Activated T-cell treated with anti-CD3 and anti-CD28 coated beads, Interleukin-2, amount 50 U/mL, for 4 hours (primary cell): ENCODE measurements at regions not wholly inside any gene's neighbourhood (a gene's known extent, or its start where the extent isn't known, plus 50 kb on each side); places are given as distances from the start of the nearest gene placed in this dataset.

Experiments
- ATAC-seq, 2 donors: fragments of 200-7000 bp; cut with Tn5 transposase; one replicate each; pipeline ENCODE4 v1.10.0; 2021
- DNase-seq: peaks from one replicate; pipeline ENCODE4 v3.0.0-alpha.2; 2020
- H3K27me3 Mint-ChIP-seq: one replicate; pipeline ENCODE4 v1.8.0; 2021; ENCODE audit warnings: low read depth, mixed read lengths
- H3K36me3 Mint-ChIP-seq: one replicate; pipeline ENCODE4 v1.8.0; 2022; ENCODE audit warnings: mixed read lengths; ENCODE audit not compliant: insufficient read depth
- H3K4me1 Mint-ChIP-seq: one replicate; pipeline ENCODE4 v1.8.0; 2021; ENCODE audit warnings: low read depth, mixed read lengths
- H3K4me3 Mint-ChIP-seq: one replicate; pipeline ENCODE4 v1.8.0; 2021; ENCODE audit warnings: mild to moderate bottlenecking, moderate library complexity, mixed read lengths
- H3K9me3 Mint-ChIP-seq: one replicate; pipeline ENCODE4 v1.8.0; 2021; ENCODE audit warnings: mixed read lengths

DNA sequence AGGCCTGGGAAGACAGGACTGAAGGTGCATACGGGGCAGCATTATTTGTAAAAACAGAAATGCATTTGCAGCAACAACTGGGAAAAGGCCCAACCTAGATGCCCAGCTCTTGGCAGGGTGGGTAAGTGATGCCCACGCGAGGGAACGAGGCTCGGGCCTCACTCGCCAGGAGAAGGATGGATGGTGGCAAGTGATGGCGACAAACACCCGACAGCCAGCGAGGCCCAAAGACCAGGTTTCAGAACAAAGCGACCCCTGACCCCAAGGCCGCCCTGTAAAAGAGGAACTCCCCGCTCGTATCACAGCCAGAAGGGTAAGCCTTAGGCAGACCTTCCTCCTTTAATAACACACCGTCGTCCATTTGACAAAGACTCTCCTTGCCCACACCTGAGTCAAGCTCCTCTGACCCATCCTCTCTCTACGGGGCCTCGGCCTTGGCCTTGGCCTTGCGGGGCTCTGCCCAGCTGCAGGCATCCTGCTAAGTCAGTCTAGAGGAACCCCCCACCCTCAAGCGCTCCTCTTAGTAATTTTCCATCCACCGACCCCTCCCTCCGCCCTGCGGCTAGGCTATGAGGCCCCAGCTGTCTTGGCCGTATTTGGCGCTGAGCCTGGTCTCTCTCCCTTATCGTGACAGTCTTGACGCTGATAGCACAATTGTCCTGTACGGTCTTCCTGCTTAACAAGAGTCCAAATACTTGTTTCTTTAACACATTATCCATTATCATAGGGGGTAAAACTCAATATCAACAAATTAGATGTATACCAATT is 80.2 kb downstream of the NCOR2 start:
- H3K4me1 Mint-ChIP-seq, result peaks cover 11% of the 10 kb centered on the region
- DNase-seq (no peak), ATAC-seq (no peak)
- H3K4me3 Mint-ChIP-seq, result no peak overlapping the region
- H3K9me3 Mint-ChIP-seq, result no peaks in the 10 kb centered on the region
- H3K27me3 Mint-ChIP-seq, result no peaks in the 10 kb centered on the region
- peaks cover 16% of the 10 kb centered on the region for H3K36me3 Mint-ChIP-seq

DNA sequence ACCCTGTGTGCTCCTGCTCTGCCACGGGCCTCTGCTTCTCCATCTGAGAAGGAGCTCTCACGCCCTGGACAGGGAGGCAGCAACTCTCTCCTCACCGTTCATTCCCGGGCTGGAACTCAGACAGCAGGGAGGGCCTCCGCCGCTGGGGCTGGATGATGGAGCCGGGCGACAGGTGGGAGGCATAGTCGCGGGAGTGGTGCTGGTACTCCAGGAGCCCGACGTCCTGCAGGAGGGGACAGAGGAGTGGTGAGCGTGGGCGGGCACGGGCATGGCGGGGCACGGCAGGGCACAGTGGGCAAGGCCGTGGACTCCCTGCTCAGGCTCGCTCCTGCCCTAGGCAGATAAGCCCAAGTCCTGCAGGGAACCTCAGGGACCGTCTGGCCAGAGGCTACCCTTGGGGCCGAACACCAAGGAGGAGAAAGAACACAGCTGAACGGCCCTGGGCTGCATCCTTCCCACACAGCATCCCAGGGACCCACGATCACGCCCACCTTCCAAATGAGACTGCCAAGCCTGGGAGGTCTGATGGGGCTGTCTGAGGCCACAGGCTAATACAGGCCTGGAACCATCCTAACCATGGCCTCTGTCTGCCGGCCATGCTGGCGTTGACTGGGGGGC is 81.0 kb downstream of the NCOR2 start:
- Mint-ChIP-seq H3K4me1 (peaks cover 13% of the 10 kb centered on the region), H3K9me3 (no peaks in the 10 kb centered on the region), H3K4me3 (no peak overlapping the region), H3K36me3 (peaks cover 21% of the 10 kb centered on the region), H3K27me3 (no peaks in the 10 kb centered on the region)
- ATAC-seq, result no peak
- DNase-seq, result no peak

DNA sequence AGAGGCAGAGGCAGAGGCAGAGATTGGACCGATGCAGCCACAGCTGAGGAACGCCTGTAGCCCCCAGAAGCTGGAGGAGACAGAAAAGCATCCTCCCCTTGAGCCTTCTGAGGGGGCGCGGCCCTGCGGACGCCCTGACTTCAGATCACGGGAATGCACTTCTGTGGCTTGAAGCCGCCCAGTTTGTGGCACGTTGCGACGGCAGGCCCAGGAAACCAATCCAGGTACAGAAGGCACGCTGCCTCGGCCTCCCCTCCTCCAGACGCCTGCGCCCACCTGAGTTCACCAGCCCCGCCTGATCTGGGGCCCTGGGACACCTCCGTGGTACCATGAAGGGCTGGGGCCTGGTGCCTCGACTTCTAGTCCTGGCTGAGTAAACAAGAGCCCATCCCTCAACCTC is 82.0 kb downstream of the NCOR2 start:
- Mint-ChIP-seq H3K27me3 (no peaks in the 10 kb centered on the region), H3K9me3 (no peaks in the 10 kb centered on the region), H3K4me1 (peaks cover 16% of the 10 kb centered on the region), H3K4me3 (no peak overlapping the region), H3K36me3 (peaks cover 20% of the 10 kb centered on the region)
- ATAC-seq (no peak), DNase-seq (no peak)

DNA sequence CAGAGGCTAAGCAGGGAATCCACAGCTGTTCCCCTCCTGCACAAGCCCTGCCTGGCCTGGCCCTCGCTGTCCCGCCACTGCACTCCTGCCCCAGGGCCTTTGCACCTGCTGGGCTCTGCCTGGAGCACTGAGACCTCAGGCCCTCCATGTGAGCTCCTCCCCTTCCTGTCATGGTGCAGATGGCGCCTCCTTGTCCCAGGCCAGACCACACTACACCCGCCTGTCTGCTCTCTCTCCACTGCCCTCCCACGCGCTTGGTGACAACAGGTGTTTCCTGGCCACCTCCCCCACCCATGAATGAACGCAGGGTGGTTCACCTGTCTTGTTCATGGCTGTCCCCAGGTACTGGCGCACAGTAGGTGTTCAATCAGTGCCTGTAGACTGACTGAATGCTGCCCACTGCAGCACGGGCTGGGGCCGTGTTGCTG is 82.9 kb downstream of the NCOR2 start:
- Mint-ChIP-seq H3K4me1 (peaks cover 19% of the 10 kb centered on the region), H3K27me3 (no peaks in the 10 kb centered on the region), H3K36me3 (peaks cover 20% of the 10 kb centered on the region), H3K9me3 (no peaks in the 10 kb centered on the region), H3K4me3 (no peak overlapping the region)
- DNase-seq, result no peak
- no peak for ATAC-seq

DNA sequence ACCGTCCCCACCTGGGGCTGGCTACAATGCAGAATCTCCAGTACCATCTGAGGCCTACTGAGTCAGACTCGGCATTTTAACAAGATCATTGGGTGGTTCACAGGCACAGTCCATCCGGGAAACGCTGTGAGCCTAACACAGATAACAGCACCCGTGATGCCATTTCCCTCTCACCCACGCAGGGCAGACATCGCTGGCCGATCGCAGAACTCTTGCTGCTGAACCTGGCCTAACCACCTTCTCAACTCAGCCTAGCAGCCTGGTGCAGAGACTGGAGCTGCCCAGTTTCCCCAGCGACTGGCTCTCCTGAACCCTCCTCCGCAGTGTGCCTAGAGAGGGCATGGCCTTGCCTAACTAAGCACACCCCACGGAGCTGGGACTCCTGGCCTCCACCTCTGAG is 83.3 kb downstream of the NCOR2 start:
- ATAC-seq (no peak), DNase-seq (no peak)
- peaks cover 23% of the 10 kb centered on the region for H3K4me1 Mint-ChIP-seq
- no peak overlapping the region for H3K4me3 Mint-ChIP-seq
- no peaks in the 10 kb centered on the region for H3K9me3 Mint-ChIP-seq
- peaks cover 22% of the 10 kb centered on the region for H3K36me3 Mint-ChIP-seq
- no peaks in the 10 kb centered on the region for H3K27me3 Mint-ChIP-seq

DNA sequence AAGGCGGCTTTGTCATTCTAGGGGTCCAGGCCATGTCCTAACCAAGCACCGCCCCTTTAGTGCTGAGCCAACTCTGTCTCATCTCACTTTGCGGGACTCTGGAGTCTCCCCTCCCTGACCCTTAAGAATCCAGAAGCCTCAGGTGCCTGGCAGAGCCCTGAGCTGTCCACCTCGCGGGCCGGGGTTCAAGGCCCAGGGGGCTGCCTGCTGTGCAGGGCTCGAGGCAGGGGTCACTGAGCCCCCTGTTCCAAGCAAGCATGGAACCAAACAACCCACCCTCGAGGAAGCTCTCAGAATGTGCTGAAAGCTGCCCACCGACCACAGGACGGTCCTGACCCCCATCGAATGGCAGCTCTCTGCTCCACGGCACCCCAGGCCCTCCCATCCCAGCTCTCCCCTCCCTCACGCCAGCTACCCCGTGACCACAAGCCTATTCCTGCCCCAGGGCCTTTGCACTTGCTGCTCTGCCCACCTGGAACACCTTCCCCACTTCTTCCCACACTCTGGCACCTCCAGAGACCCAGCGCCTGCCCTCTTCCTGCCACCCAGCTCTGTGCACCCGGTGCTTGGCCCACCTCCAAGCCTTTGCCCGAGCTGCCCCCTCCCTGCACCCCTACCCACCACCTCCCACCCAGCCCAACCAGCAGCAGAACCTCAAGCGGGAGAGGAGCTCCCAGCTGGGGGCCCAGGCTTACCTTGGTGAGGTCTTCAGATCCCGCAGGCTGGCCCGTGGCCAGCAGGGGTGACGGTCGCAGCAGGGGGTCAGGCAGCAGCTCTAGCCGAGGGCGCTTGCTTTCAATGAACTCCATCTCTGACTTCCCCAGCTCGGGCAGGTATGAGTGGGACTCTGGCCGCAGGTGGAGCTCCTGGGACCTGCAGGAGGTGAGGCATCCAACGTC is 84.3 kb downstream of the NCOR2 start:
- no peak overlapping the region for H3K4me3 Mint-ChIP-seq
- H3K4me1 Mint-ChIP-seq, result peaks cover 29% of the 10 kb centered on the region
- peaks cover 27% of the 10 kb centered on the region for H3K36me3 Mint-ChIP-seq
- no peaks in the 10 kb centered on the region for H3K27me3 Mint-ChIP-seq
- no peaks in the 10 kb centered on the region for H3K9me3 Mint-ChIP-seq
- no peak for DNase-seq
- ATAC-seq, result no peak

DNA sequence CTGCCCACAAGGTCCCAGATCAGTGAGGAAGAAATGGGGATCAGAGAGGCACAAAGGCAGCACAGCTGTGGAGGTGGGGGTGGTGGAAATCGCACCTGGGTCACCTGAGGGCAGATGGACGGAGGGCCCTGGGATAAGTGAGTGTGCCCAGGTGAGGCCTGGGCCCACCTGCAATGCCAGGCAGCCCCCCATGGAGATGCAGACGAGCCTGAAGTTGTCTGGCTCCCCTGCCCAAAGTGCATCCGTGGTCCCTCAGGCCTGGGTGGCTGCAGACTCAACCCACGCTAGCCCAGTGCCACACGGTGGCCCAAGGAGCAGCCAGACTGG is 84.9 kb downstream of the NCOR2 start:
- no peak overlapping the region for H3K4me3 Mint-ChIP-seq
- DNase-seq (no peak), ATAC-seq (no peak)
- no peaks in the 10 kb centered on the region for H3K9me3 Mint-ChIP-seq
- H3K36me3 Mint-ChIP-seq, result peaks cover 28% of the 10 kb centered on the region
- H3K4me1 Mint-ChIP-seq, result peaks cover 29% of the 10 kb centered on the region
- no peaks in the 10 kb centered on the region for H3K27me3 Mint-ChIP-seq

DNA sequence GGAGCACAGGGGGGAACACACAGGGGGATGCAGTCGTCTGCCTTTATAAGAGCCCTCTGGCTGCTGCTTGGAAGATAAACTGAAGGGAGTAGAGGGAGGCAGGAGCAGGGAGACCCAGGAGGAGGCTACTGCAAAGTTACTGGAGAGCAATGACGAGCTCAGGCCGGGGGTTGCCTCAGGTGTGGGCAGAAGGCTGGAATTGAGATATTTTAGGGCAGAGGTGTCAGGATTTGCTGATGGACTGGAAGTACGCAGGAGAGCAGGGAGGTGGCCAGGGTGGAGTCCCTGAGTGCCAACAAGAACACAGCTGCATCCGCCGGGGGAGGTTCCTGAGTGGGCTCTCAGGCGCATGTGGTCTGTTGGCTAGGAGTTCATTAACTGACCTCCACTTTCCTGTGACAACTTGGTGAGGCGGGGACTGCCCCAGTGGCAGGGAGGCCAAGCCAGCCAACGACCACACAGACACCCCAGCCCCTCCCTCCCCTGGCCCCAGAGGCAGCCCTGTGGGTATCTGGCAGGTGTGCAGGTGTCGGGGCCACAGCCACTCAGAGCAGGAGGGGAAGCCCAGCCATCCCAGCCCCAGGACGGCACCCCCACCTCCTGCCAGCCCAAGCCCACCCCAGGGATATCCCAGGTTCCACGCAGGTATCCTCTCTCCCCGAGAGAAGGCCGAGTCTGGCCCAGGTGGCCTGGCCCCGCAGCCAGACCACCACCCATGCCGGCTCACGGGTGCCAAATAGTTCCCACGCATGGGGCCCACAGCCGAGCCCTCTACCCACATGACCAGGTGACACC is 85.4 kb downstream of the NCOR2 start:
- peaks cover 29% of the 10 kb centered on the region for H3K4me1 Mint-ChIP-seq
- H3K36me3 Mint-ChIP-seq, result peaks cover 33% of the 10 kb centered on the region
- H3K9me3 Mint-ChIP-seq, result no peaks in the 10 kb centered on the region
- no peak for DNase-seq
- no peaks in the 10 kb centered on the region for H3K27me3 Mint-ChIP-seq
- no peak overlapping the region for H3K4me3 Mint-ChIP-seq
- no peak for ATAC-seq

DNA sequence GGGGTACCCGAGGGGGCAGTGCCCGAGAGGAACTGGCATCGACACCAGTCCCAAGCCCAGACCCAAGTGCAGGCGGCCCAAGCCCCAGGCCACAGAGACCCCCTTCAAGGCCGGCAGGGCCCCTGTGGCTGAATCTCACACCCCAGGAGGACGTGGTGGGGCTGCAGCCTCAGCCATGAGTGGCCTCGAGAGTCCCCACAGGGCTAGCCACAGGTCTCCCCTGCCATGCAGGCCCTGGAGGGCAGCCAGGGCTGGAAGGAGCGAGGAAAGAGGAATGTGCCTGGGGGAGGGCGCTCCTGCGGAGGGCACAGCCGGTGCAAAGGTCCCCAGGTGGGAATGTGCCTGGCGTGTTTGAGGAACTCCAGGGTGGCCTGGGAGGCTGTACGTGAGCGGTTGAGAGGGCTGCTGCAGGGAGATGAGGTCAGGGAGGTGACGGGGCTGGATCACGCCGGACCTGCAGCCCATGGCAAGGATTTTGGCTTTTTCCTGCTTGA is 86.1 kb downstream of the NCOR2 start:
- ATAC-seq, result no peak
- no peaks in the 10 kb centered on the region for H3K9me3 Mint-ChIP-seq
- H3K36me3 Mint-ChIP-seq, result peaks cover 39% of the 10 kb centered on the region
- DNase-seq, result no peak
- H3K4me3 Mint-ChIP-seq, result no peak overlapping the region
- no peaks in the 10 kb centered on the region for H3K27me3 Mint-ChIP-seq
- H3K4me1 Mint-ChIP-seq, result peaks cover 31% of the 10 kb centered on the region

DNA sequence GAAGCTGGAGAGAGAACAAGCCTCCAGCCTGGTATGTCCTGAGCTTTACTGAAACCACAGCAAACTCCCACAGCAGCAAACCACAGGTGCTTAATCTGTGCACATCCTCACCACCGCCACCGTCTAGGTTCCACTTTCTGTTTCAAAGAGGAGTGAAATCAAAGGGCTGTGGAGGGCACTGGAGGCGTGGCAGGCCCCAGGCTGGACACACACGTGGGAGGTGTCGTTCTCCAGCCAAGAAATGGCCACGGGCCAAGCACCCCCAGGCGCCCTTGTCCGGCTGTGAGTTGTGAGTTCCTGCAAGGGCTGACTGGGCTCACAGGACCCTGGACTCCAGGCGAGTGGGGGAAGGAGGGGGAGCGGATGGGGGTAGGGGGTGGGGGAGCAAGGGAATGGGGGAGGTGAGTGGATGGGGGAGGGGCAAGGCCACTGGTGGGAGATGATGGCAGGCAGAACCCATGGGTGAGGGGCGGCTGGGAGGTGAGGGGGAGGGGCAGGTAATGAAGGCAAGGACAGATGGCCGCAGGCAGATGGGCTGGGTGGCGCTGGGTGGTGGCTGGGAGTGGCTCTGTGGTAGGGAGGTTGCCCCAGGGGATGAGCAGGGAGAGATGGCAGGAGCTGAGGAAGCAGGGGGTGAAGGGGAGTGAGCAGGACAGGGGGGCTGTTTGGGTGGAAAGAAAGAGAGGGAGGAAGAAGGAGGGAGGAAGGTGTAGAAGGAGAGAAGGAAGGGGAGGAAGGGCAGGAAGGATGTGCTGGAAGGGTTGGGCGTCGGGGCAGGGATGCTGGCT is 86.7 kb downstream of the NCOR2 start:
- Mint-ChIP-seq H3K9me3 (no peaks in the 10 kb centered on the region), H3K4me3 (no peak overlapping the region), H3K27me3 (no peaks in the 10 kb centered on the region), H3K4me1 (peaks cover 31% of the 10 kb centered on the region), H3K36me3 (peaks cover 39% of the 10 kb centered on the region)
- ATAC-seq (peak; percentile 73 to 78), DNase-seq (no peak)

DNA sequence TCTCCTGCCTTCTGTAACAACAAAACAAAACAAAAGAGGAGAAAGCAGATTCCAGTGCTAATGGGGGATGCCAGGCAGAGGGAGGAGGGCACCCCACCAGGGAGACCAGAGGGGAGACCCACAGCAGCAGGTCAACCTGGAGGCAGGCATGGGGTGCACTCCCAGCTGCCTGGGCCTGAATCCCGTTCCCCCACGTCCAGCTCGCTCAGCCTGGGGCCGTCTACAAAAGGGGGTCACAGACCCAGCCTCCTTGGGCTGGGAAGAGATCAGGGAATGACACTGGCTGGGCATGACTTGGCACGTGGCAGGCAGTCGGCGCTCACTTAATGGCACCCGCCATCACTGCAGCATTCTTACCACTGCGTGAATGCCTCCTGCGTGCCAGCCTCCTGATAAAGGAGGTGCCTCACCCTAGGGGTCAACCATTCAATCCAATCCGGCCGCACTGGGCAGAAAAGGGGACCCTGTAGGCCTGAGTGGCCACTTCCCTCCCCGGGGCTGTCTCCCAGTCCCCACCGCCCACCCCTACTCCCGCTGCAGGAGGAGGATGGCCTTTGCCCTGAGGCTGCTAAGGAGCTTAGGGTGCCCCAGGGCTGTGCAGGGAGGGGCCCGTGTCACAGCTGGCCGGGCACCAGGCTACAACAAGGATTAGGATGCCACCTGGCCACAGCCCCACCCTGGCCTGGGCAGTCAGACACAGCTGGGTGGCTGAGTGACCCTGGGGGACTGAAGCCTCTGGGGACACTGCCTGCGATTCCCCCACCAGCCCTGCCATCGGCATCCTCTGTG is 87.5 kb downstream of the NCOR2 start:
- ATAC-seq, result peak in 1 of 2 donors; percentile 7
- H3K9me3 Mint-ChIP-seq, result no peaks in the 10 kb centered on the region
- no peaks in the 10 kb centered on the region for H3K27me3 Mint-ChIP-seq
- no peak for DNase-seq
- H3K36me3 Mint-ChIP-seq, result peaks cover 40% of the 10 kb centered on the region
- peaks cover 31% of the 10 kb centered on the region for H3K4me1 Mint-ChIP-seq
- no peak overlapping the region for H3K4me3 Mint-ChIP-seq

DNA sequence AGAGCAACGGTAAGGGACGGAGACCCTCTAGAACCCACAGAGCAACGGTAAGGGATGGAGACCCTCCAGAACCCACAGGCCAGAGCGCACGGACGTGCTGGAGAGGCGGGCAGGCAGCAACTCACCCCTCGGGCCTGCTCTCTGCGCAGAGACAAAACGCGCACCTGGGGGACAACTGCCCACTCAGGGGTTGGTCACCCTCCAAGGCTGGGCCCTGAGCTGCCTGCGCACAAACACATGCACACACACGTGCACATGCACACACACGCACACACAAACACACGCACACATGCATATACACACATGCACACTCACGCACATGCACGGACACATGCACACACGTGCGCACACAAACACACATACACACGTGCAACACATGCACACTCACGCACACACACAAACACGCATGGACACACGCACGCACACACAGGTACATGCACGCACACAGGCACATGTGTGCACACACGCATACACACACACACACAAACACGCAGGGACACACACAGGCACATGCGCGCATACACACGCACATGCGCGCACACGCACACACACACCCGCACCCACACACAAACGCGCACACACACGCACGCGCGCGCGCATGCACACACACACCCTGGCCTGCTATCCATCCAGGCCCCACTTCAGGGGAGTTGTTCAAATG is 88.3 kb downstream of the NCOR2 start:
- H3K4me1 Mint-ChIP-seq, result peaks cover 28% of the 10 kb centered on the region
- H3K27me3 Mint-ChIP-seq, result no peaks in the 10 kb centered on the region
- no peak for DNase-seq
- peaks cover 44% of the 10 kb centered on the region for H3K36me3 Mint-ChIP-seq
- H3K9me3 Mint-ChIP-seq, result peaks cover under 1% of the 10 kb centered on the region
- ATAC-seq, result no peak
- no peak overlapping the region for H3K4me3 Mint-ChIP-seq
